HEK293 (cell line): ENCODE measurements at regions not wholly inside any gene's neighbourhood (a gene's known extent, or its start where the extent isn't known, plus 50 kb on each side); places are given as distances from the start of the nearest gene placed in this dataset.

Source experiments
- TCF7L2 ChIP-seq: IDR thresholded peaks from 2 replicates; pipeline ENCODE4 v1.6.1; 2011; ENCODE audit warnings: low read depth, mild to moderate bottlenecking, inconsistent platforms, low read length, moderate library complexity, borderline replicate concordance
- ZNF157 ChIP-seq: fragments of 450-650 bp; formaldehyde crosslinking; IDR thresholded peaks from 2 replicates; pipeline ENCODE4 v1.5.1; 2016; ENCODE audit warnings: missing biosample characterization, missing genetic modification characterization
- ZNF175 ChIP-seq: fragments of 450-650 bp; formaldehyde crosslinking; IDR thresholded peaks from 2 replicates; pipeline ENCODE4 v1.5.1; 2016; ENCODE audit warnings: missing biosample characterization, missing genetic modification characterization
- ZNF37A ChIP-seq: fragments of 450-650 bp; IDR thresholded peaks from 2 replicates; pipeline ENCODE4 v1.5.1; 2018; ENCODE audit warnings: missing biosample characterization, missing genetic modification characterization
- ZNF670 ChIP-seq: fragments of 450-650 bp; formaldehyde crosslinking; IDR thresholded peaks from 2 replicates; pipeline ENCODE4 v1.5.1; 2016; ENCODE audit warnings: missing biosample characterization, missing genetic modification characterization, low read depth
- TF ChIP-seq, protein P1 (sequence below): fragments of 450-650 bp; formaldehyde crosslinking; IDR thresholded peaks from 2 replicates; pipeline ENCODE4 v1.5.1; 2016; ENCODE audit warnings: missing biosample characterization, missing genetic modification characterization
- TF ChIP-seq, protein P2 (sequence below): fragments of 450-650 bp; formaldehyde crosslinking; IDR thresholded peaks from 2 replicates; pipeline ENCODE4 v1.5.1; 2016; ENCODE audit warnings: missing biosample characterization, missing genetic modification characterization
- TF ChIP-seq, protein P3 (sequence below): sonication (generic); formaldehyde crosslinking; IDR thresholded peaks from 2 replicates; pipeline ENCODE4 v1.8.1; 2022; ENCODE audit warnings: mild to moderate bottlenecking, moderate library complexity, missing genetic modification reagents
- TF ChIP-seq, protein P4 (sequence below): fragments of 450-650 bp; formaldehyde crosslinking; IDR thresholded peaks from 2 replicates; pipeline ENCODE4 v1.5.1; 2016; ENCODE audit warnings: missing biosample characterization, missing genetic modification characterization

DNA sequence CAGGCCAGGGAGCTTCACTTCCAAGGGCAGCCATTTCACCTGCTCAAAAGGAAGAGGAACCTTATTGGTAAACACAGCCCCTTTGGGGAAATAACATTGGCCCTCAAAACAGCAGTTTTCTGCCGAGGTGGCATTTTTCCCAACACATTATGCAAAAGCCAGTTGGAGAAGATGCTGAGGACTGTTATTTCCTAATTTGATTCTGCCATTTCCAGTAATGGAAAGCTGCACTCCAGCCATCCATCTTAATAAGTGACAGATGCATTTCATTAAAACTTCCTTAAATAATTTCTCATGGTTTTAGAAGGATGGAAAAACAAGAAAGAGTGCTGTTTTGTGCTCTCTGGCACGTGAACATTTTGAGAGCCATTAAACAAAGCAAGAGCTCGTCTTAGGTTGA, 55.9 kb upstream of the ALK start:
- TF ChIP-seq, protein P1, sequence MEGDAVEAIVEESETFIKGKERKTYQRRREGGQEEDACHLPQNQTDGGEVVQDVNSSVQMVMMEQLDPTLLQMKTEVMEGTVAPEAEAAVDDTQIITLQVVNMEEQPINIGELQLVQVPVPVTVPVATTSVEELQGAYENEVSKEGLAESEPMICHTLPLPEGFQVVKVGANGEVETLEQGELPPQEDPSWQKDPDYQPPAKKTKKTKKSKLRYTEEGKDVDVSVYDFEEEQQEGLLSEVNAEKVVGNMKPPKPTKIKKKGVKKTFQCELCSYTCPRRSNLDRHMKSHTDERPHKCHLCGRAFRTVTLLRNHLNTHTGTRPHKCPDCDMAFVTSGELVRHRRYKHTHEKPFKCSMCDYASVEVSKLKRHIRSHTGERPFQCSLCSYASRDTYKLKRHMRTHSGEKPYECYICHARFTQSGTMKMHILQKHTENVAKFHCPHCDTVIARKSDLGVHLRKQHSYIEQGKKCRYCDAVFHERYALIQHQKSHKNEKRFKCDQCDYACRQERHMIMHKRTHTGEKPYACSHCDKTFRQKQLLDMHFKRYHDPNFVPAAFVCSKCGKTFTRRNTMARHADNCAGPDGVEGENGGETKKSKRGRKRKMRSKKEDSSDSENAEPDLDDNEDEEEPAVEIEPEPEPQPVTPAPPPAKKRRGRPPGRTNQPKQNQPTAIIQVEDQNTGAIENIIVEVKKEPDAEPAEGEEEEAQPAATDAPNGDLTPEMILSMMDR (tag by site-specific recombination), result no peak
- TF ChIP-seq ZNF37A (tag by site-specific recombination) (no peak), ZNF157 (tag by site-specific recombination) (no peak), ZNF175 (tag by site-specific recombination) (no peak), TCF7L2 (no peak), ZNF670 (tag by site-specific recombination) (no peak)
- TF ChIP-seq, protein P2, sequence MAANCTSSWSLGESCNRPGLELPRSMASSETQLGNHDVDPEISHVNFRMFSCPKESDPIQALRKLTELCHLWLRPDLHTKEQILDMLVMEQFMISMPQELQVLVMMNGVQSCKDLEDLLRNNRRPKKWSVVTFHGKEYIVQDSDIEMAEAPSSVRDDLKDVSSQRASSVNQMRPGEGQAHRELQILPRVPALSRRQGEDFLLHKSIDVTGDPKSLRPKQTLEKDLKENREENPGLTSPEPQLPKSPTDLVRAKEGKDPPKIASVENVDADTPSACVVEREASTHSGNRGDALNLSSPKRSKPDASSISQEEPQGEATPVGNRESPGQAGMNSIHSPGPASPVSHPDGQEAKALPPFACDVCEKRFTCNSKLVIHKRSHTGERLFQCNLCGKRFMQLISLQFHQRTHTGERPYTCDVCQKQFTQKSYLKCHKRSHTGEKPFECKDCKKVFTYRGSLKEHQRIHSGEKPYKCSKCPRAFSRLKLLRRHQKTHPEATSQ (tag by site-specific recombination), result no peak
- TF ChIP-seq, protein P3, sequence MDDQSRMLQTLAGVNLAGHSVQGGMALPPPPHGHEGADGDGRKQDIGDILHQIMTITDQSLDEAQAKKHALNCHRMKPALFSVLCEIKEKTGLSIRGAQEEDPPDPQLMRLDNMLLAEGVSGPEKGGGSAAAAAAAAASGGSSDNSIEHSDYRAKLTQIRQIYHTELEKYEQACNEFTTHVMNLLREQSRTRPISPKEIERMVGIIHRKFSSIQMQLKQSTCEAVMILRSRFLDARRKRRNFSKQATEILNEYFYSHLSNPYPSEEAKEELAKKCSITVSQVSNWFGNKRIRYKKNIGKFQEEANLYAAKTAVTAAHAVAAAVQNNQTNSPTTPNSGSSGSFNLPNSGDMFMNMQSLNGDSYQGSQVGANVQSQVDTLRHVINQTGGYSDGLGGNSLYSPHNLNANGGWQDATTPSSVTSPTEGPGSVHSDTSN, result no peak
- TF ChIP-seq, protein P4, sequence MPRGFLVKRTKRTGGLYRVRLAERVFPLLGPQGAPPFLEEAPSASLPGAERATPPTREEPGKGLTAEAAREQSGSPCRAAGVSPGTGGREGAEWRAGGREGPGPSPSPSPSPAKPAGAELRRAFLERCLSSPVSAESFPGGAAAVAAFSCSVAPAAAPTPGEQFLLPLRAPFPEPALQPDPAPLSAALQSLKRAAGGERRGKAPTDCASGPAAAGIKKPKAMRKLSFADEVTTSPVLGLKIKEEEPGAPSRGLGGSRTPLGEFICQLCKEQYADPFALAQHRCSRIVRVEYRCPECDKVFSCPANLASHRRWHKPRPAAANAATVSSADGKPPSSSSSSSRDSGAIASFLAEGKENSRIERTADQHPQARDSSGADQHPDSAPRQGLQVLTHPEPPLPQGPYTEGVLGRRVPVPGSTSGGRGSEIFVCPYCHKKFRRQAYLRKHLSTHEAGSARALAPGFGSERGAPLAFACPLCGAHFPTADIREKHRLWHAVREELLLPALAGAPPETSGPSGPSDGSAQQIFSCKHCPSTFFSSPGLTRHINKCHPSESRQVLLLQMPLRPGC (tag by site-specific recombination), result no peak
